Breast epithelium (tissue), 3 donors: ENCODE measurements at regions not wholly inside any gene's neighbourhood (a gene's known extent, or its start where the extent isn't known, plus 50 kb on each side); places are given as distances from the start of the nearest gene placed in this dataset.

Source experiments
- POLR2A ChIP-seq: fragments of 450-650 bp; IDR thresholded peaks from one replicate; pipeline ENCODE4 v1.6.1; 2016; ENCODE audit warnings: antibody characterized with exemption, mild to moderate bottlenecking, moderate library complexity
- TF ChIP-seq, protein P1 (sequence below), 3 donors: fragments of 450-650 bp; IDR thresholded peaks; one replicate each; pipeline ENCODE4 v1.5.1; 2016 to 2017; ENCODE audit warnings: antibody characterized with exemption in 3 of 3, mild to moderate bottlenecking in 3 of 3, moderate library complexity in 3 of 3

DNA sequence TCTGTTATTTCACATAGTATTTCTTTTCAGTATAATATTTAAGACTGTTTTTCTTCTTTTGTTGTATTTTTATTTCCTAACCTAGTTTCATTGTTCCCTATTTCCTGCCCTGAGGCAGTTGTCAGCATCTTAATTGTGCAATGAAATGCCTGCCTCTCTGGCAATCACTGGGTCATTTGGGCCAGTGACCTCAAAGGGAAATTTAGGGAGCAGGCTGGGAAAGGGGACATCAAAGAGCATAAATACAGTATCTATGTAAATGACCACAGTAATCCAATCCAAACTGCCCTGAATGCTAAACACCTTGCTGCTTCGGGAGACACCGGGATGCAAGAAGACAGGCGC is 147.8 kb downstream of the TLR5 start:
- no peak for TF ChIP-seq POLR2A
- TF ChIP-seq, protein P1, sequence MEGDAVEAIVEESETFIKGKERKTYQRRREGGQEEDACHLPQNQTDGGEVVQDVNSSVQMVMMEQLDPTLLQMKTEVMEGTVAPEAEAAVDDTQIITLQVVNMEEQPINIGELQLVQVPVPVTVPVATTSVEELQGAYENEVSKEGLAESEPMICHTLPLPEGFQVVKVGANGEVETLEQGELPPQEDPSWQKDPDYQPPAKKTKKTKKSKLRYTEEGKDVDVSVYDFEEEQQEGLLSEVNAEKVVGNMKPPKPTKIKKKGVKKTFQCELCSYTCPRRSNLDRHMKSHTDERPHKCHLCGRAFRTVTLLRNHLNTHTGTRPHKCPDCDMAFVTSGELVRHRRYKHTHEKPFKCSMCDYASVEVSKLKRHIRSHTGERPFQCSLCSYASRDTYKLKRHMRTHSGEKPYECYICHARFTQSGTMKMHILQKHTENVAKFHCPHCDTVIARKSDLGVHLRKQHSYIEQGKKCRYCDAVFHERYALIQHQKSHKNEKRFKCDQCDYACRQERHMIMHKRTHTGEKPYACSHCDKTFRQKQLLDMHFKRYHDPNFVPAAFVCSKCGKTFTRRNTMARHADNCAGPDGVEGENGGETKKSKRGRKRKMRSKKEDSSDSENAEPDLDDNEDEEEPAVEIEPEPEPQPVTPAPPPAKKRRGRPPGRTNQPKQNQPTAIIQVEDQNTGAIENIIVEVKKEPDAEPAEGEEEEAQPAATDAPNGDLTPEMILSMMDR (IDR thresholded peaks at IDR 0.05): no peak
